ENCODE measurements at regions not wholly inside any gene's neighbourhood (a gene's known extent, or its start where the extent isn't known, plus 50 kb on each side); places are given as distances from the start of the nearest gene placed in this dataset.

- TF ChIP-seq GATA3 (IDR thresholded peaks at IDR 0.05; ENCODE audit: low read depth, low read length) = no peak
- TF ChIP-seq GATA2 (IDR thresholded peaks at IDR 0.05; ENCODE audit: low read depth, low read length) = no peak
These were observed 305.1 kb upstream of the KCNH8 start for GRCh38 chr3:18843188-18843587.

DNA sequence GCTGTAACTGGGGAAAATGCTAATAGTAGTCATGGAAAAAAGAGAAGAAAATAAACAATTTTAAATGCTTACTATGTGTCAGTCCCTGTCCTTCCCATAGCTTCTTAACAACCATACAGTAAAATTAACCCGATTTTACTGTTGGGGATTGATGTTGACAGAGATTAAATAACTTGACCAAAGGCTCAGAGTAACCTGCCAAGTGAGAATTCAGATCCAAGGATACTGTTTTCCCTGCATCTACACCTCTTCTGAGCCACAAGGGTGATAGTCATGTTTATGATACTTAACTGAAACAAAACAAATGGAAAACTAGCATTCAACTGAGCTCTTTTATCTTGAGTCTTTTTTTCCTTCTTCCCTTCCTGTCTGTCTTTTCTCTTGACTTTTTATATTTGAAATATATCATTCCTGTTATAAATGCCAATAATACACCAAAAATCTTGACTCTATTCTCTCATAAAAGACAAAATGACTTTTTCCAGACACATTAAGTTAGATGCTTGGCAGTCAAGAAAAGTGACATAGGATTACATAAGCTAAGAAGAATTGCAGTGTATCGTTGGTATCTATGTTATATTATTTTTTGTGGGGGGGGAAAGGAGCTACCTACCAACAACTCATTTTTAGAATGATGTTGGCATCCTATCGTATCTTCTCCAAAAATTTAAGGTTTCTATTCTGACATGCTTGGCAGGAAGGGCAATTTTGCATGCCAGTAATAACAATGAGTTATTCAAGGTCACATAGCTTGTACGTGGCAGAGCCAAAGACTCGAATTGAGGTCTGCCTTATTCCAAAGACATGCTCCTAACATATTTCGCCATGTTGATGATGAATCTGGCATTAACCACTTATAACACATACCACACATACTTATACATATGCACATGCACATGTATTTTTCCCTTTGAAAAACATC is 306.6 kb upstream of the KCNH8 start:
- TF ChIP-seq GATA3 (IDR thresholded peaks at IDR 0.05; ENCODE audit: low read depth, low read length) (no peak), GATA2 (IDR thresholded peaks at IDR 0.05; ENCODE audit: low read depth, low read length) (no peak)

GRCh38 chr3:18840535-18841137 is 307.7 kb upstream of the KCNH8 start:
- TF ChIP-seq GATA3 (IDR thresholded peaks at IDR 0.05; ENCODE audit: low read depth, low read length) (no peak), GATA2 (IDR thresholded peaks at IDR 0.05; ENCODE audit: low read depth, low read length) (no peak)

GRCh38 chr3:18838758-18839157 is 309.6 kb upstream of the KCNH8 start:
- TF ChIP-seq GATA3 (IDR thresholded peaks at IDR 0.05; ENCODE audit: low read depth, low read length) (no peak), GATA2 (IDR thresholded peaks at IDR 0.05; ENCODE audit: low read depth, low read length) (no peak)

- TF ChIP-seq GATA3 (IDR thresholded peaks at IDR 0.05; ENCODE audit: low read depth, low read length) (no peak), GATA2 (IDR thresholded peaks at IDR 0.05; ENCODE audit: low read depth, low read length) (no peak)
These were observed 311.1 kb upstream of the KCNH8 start for GRCh38 chr3:18837137-18837755.

DNA sequence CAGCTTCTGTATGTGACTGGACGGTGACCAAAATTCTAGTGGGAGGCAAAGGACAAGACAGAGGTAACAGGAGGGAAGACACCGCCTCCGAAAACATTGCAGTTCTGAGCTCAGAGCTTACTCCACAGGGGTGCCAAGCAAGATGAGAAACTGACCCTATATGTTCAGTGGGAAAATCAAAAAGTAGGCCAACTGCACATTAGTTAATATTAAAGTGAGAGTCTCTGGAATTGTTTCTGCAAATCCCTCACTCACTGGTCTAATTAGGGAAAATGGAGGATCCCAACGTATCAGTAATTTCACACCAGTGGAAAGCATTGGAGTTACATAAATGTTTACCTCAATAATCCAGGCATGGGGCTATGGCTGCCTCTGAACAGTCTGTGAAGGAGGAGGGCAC is 313.3 kb upstream of the KCNH8 start:
- TF ChIP-seq GATA3 (IDR thresholded peaks at IDR 0.05; ENCODE audit: low read depth, low read length) (no peak), GATA2 (IDR thresholded peaks at IDR 0.05; ENCODE audit: low read depth, low read length) (no peak)

GRCh38 chr3:18830087-18830486 is 318.2 kb upstream of the KCNH8 start:
- TF ChIP-seq GATA3 (IDR thresholded peaks at IDR 0.05; ENCODE audit: low read depth, low read length) (no peak), GATA2 (IDR thresholded peaks at IDR 0.05; ENCODE audit: low read depth, low read length) (no peak)

DNA sequence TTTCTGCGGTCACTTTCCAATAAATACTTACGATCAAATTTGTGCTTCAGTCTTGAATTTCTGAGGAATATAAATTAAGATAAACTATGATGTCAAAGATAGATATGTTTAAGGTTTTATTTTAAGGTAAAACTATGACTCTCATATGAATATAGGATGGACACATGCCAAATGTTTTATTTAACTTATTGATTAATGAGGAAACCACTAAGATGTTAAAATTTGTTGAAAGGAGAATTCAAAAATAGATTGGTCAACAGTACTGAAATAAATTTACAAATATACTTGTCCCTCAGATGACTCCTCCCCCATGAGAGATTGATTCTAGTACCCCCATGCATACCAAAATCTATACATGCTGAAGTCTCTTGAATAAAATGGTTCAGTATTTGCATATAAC is 319.7 kb upstream of the KCNH8 start:
- TF ChIP-seq GATA2 (IDR thresholded peaks at IDR 0.05; ENCODE audit: low read depth, low read length) (no peak), GATA3 (IDR thresholded peaks at IDR 0.05; ENCODE audit: low read depth, low read length) (no peak)

DNA sequence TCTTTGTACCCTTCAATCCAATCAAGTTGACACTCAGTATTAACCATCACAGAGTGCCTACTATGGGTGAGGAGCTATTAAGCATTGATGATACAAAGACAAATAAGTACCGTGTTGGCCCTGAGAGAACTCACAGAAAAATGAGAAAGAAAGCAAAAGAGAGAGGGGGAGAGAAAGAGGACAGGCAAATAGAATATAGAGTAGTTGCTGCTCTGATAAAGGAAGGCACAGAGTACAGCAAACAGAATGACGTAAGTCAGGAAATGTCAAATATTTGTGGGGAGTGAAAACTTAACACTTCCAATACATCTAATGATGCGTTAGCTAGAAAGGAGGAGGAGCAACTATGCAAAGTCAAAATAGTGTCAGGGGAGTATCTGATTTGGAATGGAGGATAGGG is 320.6 kb upstream of the KCNH8 start:
- TF ChIP-seq GATA3 (IDR thresholded peaks at IDR 0.05; ENCODE audit: low read depth, low read length) (no peak), GATA2 (IDR thresholded peaks at IDR 0.05; ENCODE audit: low read depth, low read length) (no peak)

- no peak for TF ChIP-seq GATA3 (IDR thresholded peaks at IDR 0.05; ENCODE audit: low read depth, low read length)
- no peak for TF ChIP-seq GATA2 (IDR thresholded peaks at IDR 0.05; ENCODE audit: low read depth, low read length)
These were observed 322.6 kb upstream of the KCNH8 start for GRCh38 chr3:18825665-18826064.

DNA sequence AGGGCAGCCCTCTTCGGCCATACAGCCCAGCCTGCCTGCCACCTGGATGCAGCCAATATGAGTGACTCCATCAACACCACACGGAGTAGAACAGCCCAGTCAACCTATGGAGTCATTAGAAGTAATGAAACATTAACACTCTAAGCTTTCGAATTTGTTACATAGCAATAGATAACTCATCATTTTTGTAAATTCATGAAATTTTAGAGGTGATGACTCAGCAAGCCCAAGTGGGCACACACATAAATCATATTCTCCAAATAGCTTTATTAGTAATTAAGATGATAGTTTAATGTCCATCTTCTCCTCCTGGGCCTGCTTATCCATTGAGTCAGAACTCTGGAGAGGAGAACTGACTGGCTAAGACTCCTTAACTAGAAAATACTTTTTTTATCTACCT is 335.0 kb upstream of the KCNH8 start:
- TF ChIP-seq GATA2 (IDR thresholded peaks at IDR 0.05; ENCODE audit: low read depth, low read length) (no peak), GATA3 (IDR thresholded peaks at IDR 0.05; ENCODE audit: low read depth, low read length) (no peak)

DNA sequence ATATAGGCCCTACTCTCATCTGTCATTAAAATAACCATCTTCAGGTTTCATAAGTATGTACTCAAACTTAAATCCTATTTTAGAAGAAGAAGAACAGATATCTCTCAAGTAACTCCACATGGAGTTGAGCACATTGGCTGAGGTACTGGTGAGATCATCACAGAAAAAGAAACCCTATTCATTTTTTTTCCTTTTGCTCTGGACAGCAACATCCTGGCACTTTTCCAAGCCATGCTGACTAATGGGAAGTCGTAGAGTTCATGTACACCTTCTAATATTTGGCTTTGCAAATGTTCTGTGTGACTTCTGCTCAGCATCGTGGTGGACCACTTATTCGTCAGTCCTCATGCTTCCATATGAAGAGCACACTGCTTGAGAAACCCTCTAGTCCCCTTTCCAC is 336.0 kb upstream of the KCNH8 start:
- TF ChIP-seq GATA2 (IDR thresholded peaks at IDR 0.05; ENCODE audit: low read depth, low read length) = no peak
- no peak for TF ChIP-seq GATA3 (IDR thresholded peaks at IDR 0.05; ENCODE audit: low read depth, low read length)

DNA sequence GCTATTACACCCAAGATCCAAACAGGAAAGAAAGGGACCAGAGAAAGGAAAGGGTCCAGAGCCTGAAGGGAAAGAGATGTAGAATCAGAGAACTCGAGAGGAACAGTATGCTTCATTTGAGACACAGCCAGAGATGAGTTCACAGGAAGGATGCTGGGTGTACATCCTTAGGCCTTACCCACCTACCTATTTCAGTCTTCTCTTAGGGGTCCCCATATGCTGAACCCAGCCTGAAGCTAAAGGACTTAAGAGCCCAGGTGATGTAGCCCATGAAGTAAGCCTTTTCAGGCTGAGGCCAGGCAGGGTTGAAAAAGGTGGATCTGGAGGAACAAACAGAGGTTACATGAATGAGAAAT is 338.0 kb upstream of the KCNH8 start:
- TF ChIP-seq GATA3 (IDR thresholded peaks at IDR 0.05; ENCODE audit: low read depth, low read length) (no peak), GATA2 (IDR thresholded peaks at IDR 0.05; ENCODE audit: low read depth, low read length) (no peak)

DNA sequence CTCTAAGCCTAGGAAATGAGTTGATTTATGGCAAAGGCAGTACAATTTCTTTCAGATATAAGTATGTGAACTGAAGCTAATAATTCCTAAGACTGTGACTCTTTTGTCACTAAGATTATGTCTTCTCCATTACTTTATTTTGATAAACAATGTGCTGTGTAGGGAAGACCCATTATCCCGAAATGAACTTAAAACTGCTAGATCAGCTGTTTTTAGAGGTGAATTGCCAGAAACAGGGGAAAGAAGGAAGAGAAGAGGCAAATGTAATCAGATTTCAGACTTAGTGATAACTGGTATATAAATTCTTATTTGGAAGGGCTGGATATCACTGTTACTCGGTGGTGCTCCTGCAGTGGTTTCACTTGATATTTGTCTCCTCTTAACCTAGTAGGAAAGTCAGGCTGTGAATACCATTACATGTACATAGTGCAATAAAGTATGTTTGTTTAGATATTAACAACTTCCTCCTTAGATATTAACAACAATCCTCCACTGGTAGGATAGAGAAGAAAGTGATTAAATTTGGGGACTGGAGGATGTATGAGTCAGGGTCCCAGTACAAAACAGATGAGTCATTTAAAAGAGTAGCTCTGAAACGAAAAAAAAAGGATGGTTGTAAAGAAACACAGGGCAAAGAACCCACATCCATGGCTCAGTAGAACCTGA is 338.5 kb upstream of the KCNH8 start:
- TF ChIP-seq GATA3 (IDR thresholded peaks at IDR 0.05; ENCODE audit: low read depth, low read length) = no peak
- no peak for TF ChIP-seq GATA2 (IDR thresholded peaks at IDR 0.05; ENCODE audit: low read depth, low read length)

Data from SH-SY5Y (cell line).